NCI-H226 (cell line): ENCODE measurements at regions not wholly inside any gene's neighbourhood (a gene's known extent, or its start where the extent isn't known, plus 50 kb on each side); places are given as distances from the start of the nearest gene placed in this dataset.
A peak's percentile ranks its signal among the peaks of the same experiment; 100 is the strongest.
"Not testable (repeated sequence)": the region's sequence is repeated elsewhere in the genome, so short reads cannot be mapped to it uniquely, and the experiment has no call there.

Source experiments
- DNase-seq: peaks from one replicate; pipeline ENCODE4 v3.0.0-alpha.2; 2015

- no peak for DNase-seq
Measured at GRCh38 chr10:21043044-21043443, 145.9 kb upstream of the NEBL start.

DNA sequence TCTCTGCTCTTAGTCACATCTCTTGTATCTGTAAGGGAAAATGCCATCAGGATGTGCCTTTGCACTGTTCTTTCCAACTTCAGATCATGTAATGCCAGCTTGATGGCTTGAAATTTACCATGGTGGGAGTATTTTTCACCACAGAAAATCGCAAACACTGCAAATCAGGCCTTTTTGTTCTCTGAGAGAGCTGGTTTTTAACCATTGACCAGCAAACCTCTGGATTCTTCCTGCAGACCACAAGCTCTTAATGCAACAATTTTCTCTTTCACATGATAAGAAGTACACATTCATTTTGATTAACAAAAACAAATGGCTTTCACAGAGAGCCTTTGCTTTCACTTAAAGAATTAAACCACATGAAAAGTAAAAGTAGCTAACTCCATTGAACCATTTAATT lies 145.4 kb upstream of the NEBL start:
- no peak for DNase-seq

DNA sequence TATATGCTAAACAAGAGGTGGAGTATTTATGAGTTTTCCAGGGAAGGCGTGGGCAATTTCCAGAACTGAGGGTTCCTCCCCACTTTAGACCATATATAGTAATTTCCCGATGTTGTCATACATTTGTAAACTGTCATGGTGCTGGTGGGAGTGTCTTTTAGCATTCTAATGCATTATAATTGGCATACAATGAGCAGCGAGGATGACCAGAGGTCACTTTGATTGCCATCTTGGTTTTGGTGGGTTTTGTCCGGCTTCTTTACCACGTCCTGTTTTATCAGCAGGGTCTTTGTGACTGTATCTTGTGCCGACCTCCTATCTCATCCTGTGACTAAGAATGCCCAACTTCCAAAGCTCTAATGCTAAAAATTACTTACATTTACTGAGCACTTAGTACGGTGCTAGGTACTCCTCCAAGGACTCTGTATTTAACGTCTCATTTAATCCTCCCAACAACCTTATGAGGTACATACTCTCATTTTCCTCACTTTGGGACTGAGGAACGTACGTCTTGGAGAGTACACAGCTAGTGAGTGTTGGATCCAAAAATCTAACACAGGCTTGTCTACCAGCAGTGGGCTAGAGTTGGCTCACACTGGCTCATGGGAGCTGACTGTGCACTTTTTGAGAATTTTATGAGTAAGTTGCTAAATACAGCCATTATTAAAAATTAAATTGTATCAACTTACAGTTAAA lies 144.8 kb upstream of the NEBL start:
- no peak for DNase-seq

DNA sequence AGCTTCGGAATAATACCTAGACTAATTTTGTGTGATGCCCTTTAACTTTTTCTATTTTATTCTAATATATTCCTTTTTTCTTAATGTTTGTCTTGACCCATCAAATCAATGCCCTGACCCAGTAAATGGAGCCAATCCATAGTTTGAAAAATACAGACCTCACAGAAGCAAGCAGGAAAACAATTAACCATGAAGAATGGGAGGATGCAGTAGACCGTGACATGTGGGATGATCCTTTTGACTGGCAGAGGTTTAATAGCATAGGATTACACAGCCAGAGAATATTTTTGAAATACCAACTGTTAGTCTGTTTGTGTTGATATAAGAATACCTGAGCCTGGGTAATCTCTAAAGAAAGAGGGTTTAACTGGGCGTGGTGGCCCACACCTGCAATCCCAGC lies 142.6 kb upstream of the NEBL start:
- DNase-seq = no peak

DNA sequence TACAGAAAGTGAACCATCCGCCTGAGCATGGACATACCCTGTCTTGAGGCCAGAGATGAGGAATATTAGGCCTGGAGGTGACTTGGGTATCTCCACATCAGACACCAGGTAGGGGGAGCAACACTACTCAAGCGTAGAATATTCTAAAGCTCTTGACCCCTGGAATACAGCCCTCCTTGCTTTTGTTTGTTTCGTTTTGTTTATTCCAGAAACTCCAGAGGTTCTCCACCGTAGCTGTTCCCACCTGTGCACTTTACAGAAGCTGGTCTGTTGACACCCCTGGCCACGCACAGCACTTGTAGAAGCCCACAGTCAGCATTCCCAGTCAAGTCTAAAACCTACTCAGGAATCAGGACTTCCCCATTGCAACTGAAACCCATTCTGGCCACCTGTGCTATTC lies 139.6 kb upstream of the NEBL start:
- DNase-seq = no peak

DNA sequence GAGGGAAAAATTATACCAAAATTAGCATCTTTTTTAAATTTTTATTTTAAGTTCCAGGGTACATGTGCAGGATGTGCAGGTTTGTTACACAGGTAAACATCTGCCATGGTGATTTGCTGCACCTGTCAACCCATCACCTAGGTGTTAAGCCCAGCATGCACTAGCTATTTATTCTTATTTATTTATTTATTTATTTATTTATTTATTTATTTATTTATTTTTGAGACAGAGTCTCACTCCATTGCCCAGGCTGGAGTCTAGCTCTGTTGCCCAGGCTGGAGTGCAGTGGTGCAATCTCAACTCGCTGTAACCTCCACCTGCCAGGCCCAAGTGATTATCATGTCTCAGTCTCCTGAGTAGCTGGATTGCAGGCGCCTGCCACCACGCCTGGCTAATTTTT lies 137.7 kb upstream of the NEBL start:
- not testable (repeated sequence) for DNase-seq

GRCh38 chr10:21034241-21034640 lies 137.1 kb upstream of the NEBL start:
- DNase-seq = no peak

DNA sequence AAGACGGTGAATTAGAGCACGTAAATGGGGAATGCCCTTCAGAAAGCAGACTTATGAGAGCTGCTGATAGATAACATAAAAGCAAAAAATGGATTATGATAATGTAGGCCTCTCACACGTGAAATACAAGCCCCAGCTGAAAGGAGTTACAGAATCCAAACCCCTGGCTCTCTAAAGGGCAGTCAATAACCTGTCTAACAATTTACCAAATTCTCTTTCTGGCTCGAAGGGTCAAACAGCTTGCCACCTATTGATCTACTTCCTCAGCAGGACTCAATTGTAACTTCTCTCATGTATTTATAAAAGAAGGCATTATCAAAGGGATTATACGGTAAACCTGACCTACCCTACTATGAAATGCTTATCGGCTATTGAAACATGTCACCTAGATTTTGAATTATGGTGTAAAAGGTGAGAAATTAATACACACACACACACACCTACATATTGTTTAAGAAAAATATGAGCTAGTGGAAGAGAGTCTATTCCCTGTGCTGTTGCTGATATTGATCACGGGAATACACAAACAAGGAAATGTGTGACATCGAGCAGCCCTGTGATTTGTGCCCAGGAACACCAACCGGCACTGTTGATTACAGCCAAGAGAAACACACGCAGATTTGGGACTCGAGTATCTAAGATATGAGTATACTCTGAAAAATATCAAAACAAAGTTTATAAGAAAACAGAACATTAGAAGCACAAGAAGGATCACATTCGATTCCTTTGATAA lies 135.6 kb upstream of the NEBL start:
- DNase-seq = no peak

GRCh38 chr10:21031232-21031795 lies 134.2 kb upstream of the NEBL start:
- DNase-seq = no peak

- peak; percentile 22 for DNase-seq
Measured at GRCh38 chr10:21030091-21030490, 133.0 kb upstream of the NEBL start.

DNA sequence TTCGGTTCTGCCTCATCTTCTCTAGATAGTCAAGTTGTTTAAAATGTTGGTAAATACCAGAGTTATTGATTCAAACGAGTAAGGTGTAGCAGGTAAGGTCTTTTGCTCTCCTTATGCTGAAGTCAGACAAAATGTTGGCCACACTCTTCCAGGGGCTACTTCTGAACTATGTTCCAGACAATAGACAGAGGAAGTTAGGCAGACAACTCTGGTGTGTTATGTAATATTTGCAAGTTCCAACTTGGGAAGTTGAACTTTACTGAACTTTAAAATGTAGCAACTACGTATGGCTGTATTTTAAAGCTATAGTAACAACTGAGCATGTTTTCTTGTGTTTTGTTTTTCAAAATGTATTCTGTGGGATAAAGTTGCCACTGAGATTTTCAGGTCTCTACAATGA lies 125.7 kb upstream of the NEBL start:
- DNase-seq = no peak

- DNase-seq = no peak
Measured at GRCh38 chr10:21021843-21022594, 124.9 kb upstream of the NEBL start.

- no peak for DNase-seq
Measured at GRCh38 chr10:21021231-21021630, 124.1 kb upstream of the NEBL start.

DNA sequence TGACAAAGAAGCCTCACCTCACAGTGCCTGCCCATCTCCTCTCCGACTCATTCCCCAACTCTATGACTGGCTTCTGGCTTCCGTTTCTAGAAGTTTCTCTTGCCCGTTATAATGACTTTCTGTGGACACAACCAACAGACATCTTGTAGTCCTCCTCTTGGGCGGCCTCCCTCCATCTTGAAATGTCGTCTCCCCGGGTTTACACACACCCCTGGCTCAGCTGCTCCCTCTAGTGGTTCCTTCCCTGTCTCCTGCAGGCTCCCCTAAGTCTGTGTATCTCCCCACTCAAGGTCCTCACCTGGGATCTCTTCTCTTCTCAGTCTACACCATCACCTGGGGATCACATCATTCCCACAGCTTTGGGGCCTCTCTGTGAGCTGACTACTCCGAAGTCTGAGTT lies 123.4 kb upstream of the NEBL start:
- no peak for DNase-seq

- no peak for DNase-seq
Measured at GRCh38 chr10:21019436-21019835, 122.3 kb upstream of the NEBL start.

DNA sequence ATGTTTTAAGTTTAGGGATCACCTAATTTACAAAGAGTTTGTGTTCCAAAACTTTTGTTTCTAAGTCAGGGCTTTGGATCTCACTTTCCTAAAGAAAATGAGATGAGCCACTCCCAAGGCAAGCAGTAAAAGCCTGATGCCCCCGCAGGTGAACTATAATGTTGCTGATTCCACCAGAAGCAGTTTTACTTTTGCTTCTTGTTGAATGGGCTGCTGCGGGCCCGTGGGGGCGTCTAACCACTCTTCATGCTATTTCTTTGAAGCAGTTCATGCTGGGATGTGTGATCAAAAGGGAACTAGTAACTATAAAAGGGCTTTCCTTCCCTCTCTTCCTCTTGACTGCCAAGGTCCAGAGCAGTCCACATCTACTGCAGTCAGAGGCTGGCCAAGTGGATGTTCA lies 118.7 kb upstream of the NEBL start:
- no peak for DNase-seq

- no peak for DNase-seq
Measured at GRCh38 chr10:21014141-21014540, 117.0 kb upstream of the NEBL start.

DNA sequence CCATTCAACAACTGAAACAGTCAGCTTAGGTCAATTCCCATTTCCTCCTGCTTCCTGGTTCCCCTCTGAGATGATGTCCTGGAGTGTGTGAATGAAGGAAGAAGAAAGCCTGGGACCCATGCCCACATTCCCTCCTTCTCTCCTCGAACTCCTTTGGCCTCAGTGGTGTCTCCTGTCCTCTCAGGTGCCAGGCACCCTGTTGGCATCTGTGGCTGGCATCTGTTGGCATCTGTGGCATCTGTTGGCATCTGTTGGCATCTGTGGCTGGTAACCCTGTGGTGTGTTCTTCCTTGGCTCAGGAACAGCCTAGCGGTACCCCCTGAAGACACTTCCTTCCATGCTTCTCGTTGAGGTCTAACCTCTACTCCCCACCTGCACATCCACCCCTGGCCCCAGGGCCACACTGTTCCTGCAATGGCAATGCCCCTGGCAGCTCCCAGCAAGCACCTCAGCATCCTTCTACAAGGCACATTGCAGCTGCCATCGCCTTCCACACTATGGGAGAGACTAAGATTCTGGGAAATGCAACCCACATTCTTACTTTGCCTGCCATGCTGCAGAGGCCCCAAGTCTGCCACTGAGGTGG lies 114.4 kb upstream of the NEBL start:
- no peak for DNase-seq

GRCh38 chr10:21010615-21011014 lies 113.5 kb upstream of the NEBL start:
- no peak for DNase-seq

GRCh38 chr10:21003240-21003822 lies 106.2 kb upstream of the NEBL start:
- no peak for DNase-seq

GRCh38 chr10:21002091-21002878 lies 105.2 kb upstream of the NEBL start:
- peak; percentile 45 for DNase-seq

DNA sequence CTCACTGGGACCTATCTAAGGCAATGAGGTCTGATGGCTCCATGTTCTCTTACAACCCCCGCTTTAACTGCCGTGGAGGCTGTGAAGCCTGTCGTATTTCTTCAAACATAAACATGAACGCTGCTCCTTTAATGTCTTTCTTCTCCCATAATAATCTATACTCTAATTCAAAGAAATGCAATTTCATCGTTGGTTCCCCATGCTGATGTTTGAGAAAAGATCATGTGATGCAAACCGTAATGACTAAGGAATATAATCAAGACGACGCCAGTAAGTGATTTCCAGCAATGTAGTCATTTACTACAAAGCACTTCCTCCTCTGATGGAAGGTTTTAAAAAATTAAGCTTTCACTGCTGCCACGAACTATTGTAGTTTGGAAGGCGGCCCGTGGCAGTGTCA lies 102.6 kb upstream of the NEBL start:
- DNase-seq = no peak
